ENCODE measurements at regions not wholly inside any gene's neighbourhood (a gene's known extent, or its start where the extent isn't known, plus 50 kb on each side); places are given as distances from the start of the nearest gene placed in this dataset.

GRCh38 chr9:119967867-119968535 lies 598.8 kb upstream of the BRINP1 start:
- Histone ChIP-seq H3K27me3 (ENCODE audit: insufficient read depth, low read length) (no peaks in the 10 kb centered on the region; the same call in 1 of the 2 replicates), H2AK5ac (ENCODE audit: insufficient read length, low read length) (no peak overlapping the region), H3T11ph (ENCODE audit: low read length) (no peak overlapping the region), H4K8ac (replicated peaks; ENCODE audit: insufficient read length, low read depth, low read length) (no peak overlapping the region), H3K9ac (ENCODE audit: extremely low read depth, insufficient read length, low read length) (no peak overlapping the region), H4K20me1 (ENCODE audit: control insufficient read depth, insufficient read depth, insufficient read length) (no peaks in the 10 kb centered on the region), H3K79me1 (ENCODE audit: insufficient read depth, low read depth, low read length, poor library complexity, severe bottlenecking) (no peaks in the 10 kb centered on the region), H2AFZ (ENCODE audit: low read length) (no peak overlapping the region), H3K23ac (ENCODE audit: insufficient read length, low read depth, low read length) (no peak overlapping the region), H2BK12ac (ENCODE audit: insufficient read length, low read depth, low read length) (no peak overlapping the region), H2BK20ac (ENCODE audit: low read depth, low read length, poor library complexity, severe bottlenecking) (no peak overlapping the region), H4K5ac (ENCODE audit: insufficient read length, low read depth, low read length) (no peak overlapping the region), H3K4me1 (ENCODE audit: insufficient read depth, low read length) (peaks cover 8% of the 10 kb centered on the region), H3K14ac (ENCODE audit: insufficient read depth, low read length) (no peak overlapping the region), H2BK5ac (ENCODE audit: insufficient read length, low read length) (no peak overlapping the region), H3K4ac (ENCODE audit: low read depth, low read length) (no peak overlapping the region), H3K4me2 (ENCODE audit: insufficient read depth, insufficient read length, low read length) (no peak overlapping the region), H4K91ac (ENCODE audit: insufficient read length, low read depth, low read length) (no peak overlapping the region), H3K18ac (ENCODE audit: insufficient read length, low read depth, low read length) (no peak overlapping the region), H3K9me3 (ENCODE audit: control insufficient read depth, low read depth, low read length) (peaks cover 7% of the 10 kb centered on the region), H3K56ac (ENCODE audit: insufficient read length, low read depth, low read length) (no peak overlapping the region), H2BK15ac (ENCODE audit: low read depth, low read length) (no peak overlapping the region), H3K23me2 (ENCODE audit: insufficient read length, low read depth, low read length, poor library complexity, severe bottlenecking) (no peaks in the 10 kb centered on the region), H3K79me2 (ENCODE audit: insufficient read depth, low read length) (no peaks in the 10 kb centered on the region), H2BK120ac (ENCODE audit: low read depth, low read length, poor library complexity, severe bottlenecking) (no peak overlapping the region), H3K27ac (ENCODE audit: insufficient read length, low read depth, low read length) (no peak overlapping the region)
- peak overlapping the region in 1 of 3 experiments; percentile 64; a peak in 1 of 7 replicates for H3K27ac Mint-ChIP-seq
- peaks cover 9 to 10% of the 10 kb centered on the region in 2 experiments for H3K9me3 Mint-ChIP-seq
- DNase-seq, result no peak
- TF ChIP-seq, protein P1, sequence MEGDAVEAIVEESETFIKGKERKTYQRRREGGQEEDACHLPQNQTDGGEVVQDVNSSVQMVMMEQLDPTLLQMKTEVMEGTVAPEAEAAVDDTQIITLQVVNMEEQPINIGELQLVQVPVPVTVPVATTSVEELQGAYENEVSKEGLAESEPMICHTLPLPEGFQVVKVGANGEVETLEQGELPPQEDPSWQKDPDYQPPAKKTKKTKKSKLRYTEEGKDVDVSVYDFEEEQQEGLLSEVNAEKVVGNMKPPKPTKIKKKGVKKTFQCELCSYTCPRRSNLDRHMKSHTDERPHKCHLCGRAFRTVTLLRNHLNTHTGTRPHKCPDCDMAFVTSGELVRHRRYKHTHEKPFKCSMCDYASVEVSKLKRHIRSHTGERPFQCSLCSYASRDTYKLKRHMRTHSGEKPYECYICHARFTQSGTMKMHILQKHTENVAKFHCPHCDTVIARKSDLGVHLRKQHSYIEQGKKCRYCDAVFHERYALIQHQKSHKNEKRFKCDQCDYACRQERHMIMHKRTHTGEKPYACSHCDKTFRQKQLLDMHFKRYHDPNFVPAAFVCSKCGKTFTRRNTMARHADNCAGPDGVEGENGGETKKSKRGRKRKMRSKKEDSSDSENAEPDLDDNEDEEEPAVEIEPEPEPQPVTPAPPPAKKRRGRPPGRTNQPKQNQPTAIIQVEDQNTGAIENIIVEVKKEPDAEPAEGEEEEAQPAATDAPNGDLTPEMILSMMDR (conservative IDR thresholded peaks at IDR 0.05), result no peak
- peaks cover 5 to 9% (median 7%) of the 10 kb centered on the region in 3 experiments; a peak in 5 of 7 replicates for H3K36me3 Mint-ChIP-seq (ENCODE audit: insufficient read depth in 1 of 3, low read depth in 3 of 3)
- WGBS (ENCODE audit: extremely low coverage, insufficient read length, low lambda C conversion rate), result no CpG with 5 or more reads among the region's 6 CpGs
- peaks cover 37 to 51% of the 10 kb centered on the region in 2 experiments for H3K4me1 Mint-ChIP-seq
- no peak overlapping the region for H3K4me3 Mint-ChIP-seq
- H3K27me3 Mint-ChIP-seq (ENCODE audit: low read depth), result peaks cover 1% of the 10 kb centered on the region; the same call in 1 of the 2 replicates

All from H9 (cell line).